Tibial artery (tissue), 4 donors: ENCODE measurements at regions not wholly inside any gene's neighbourhood (a gene's known extent, or its start where the extent isn't known, plus 50 kb on each side); places are given as distances from the start of the nearest gene placed in this dataset.

Experiments used
- DNase-seq, 2 donors: peaks; one replicate each; pipeline ENCODE4 v3.0.0-alpha.2; 2019
- H3K27ac ChIP-seq, 2 donors: fragments of 200-600 bp; sonication (generic) in 1 of 2; 1 replicate in 1 of 2; 2 replicates in 1 of 2; pipeline ENCODE4 v1.5.1; 2018 to 2019; ENCODE audit warnings: mild to moderate bottlenecking in 1 of 2
- H3K27me3 ChIP-seq, 2 donors: fragments of 200-600 bp; sonication (generic) in 1 of 2; one replicate each; pipeline versions ENCODE4 v1.5.1 to v1.6.0; 2016 to 2019
- H3K36me3 ChIP-seq, 3 donors: fragments of 200-600 bp; sonication (generic) in 2 of 3; one replicate each; pipeline ENCODE4 v1.5.1; 2016 to 2019; ENCODE audit warnings: mild to moderate bottlenecking in 2 of 3
- H3K4me1 ChIP-seq, 4 donors: fragments of 200-600 bp; sonication (generic) in 2 of 4; 1 replicate in 3 of 4; 2 replicates in 1 of 4; pipeline ENCODE4 v1.5.1; 2016 to 2019
- H3K4me3 ChIP-seq, 2 donors: fragments of 200-600 bp; sonication (generic) in 1 of 2; 1 replicate in 1 of 2; 2 replicates in 1 of 2; pipeline ENCODE4 v1.5.1; 2018 to 2019; ENCODE audit warnings: mild to moderate bottlenecking in 2 of 2
- H3K9me3 ChIP-seq, 3 donors: fragments of 200-600 bp; sonication (generic) in 1 of 3; one replicate each; pipeline ENCODE4 v1.5.1; 2016 to 2019
- CTCF ChIP-seq, 2 experiments: fragments of 200-600 bp in 1 of 2; fragments of 450-650 bp in 1 of 2; IDR thresholded peaks; one replicate each; pipeline ENCODE4 v1.5.1; 2017 to 2019; ENCODE audit warnings: antibody characterized with exemption in 2 of 2, mild to moderate bottlenecking in 1 of 2, moderate library complexity in 1 of 2
- intact Hi-C: fragments of 100-400 bp; cut with DNase I; formaldehyde crosslinking; loops from one replicate; pipeline ENCODE4 v1.15.0; 2023; ENCODE audit warnings: low total_unique reads

- intact Hi-C loops = no loop called here
- DNase-seq = peak in 1 of 2 donors; percentile 42
- no peaks in the 10 kb centered on the region for H3K4me1 ChIP-seq
- H3K36me3 ChIP-seq = no peaks in the 10 kb centered on the region
- no peak overlapping the region for H3K27ac ChIP-seq
- TF ChIP-seq CTCF (IDR thresholded peaks at IDR 0.05) = no peak
- no peak overlapping the region for H3K4me3 ChIP-seq
- peaks cover 0 to 5% of the 10 kb centered on the region in 2 donors for H3K27me3 ChIP-seq
- H3K9me3 ChIP-seq = no peaks in the 10 kb centered on the region
These were observed 1454.0 kb downstream of the BRD1 start for GRCh38 chr22:48373626-48374173.

- intact Hi-C loops = no loop called here
- H3K9me3 ChIP-seq = no peaks in the 10 kb centered on the region
- no peak for TF ChIP-seq CTCF (IDR thresholded peaks at IDR 0.05)
- peaks cover 0 to 7% of the 10 kb centered on the region in 2 donors for H3K27me3 ChIP-seq
- no peak overlapping the region for H3K27ac ChIP-seq
- DNase-seq = peak in 1 of 2 donors; percentile 28
- no peak overlapping the region for H3K4me3 ChIP-seq
- H3K4me1 ChIP-seq = no peaks in the 10 kb centered on the region
- no peaks in the 10 kb centered on the region for H3K36me3 ChIP-seq
These were observed 1455.3 kb downstream of the BRD1 start for GRCh38 chr22:48372390-48372789.

DNA sequence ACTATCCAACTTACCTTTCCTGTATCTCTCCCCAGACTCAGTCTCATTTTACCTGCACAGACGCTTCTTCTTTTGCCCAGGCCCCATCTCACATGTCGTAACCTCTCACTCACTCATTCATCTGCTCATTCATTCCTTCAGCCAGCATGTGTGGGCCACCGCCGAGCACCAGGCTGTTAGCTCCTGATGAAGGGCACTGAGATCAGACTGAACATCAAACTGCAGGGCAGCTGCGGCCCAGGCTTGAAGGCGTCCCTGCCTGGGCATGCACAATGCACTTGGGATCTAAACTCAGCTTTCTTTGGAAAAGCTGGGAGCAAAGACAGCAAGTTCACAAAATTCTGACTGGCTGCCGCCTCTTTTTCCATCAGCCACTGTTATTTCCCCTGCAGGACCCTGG lies 1456.3 kb downstream of the BRD1 start:
- no peak overlapping the region for H3K27ac ChIP-seq
- no peaks in the 10 kb centered on the region for H3K4me1 ChIP-seq
- TF ChIP-seq CTCF (IDR thresholded peaks at IDR 0.05) = no peak
- H3K4me3 ChIP-seq = no peak overlapping the region
- intact Hi-C loops = no loop called here
- peaks cover 0 to 7% of the 10 kb centered on the region in 2 donors for H3K27me3 ChIP-seq
- H3K9me3 ChIP-seq = no peaks in the 10 kb centered on the region
- DNase-seq = peak in 1 of 2 donors; percentile 28
- H3K36me3 ChIP-seq = no peaks in the 10 kb centered on the region

- peak in 1 of 2 donors; percentile 33 for DNase-seq
- Histone ChIP-seq H3K27ac (no peak overlapping the region), H3K27me3 (peaks cover 0 to 7% of the 10 kb centered on the region in 2 donors), H3K4me3 (no peak overlapping the region), H3K9me3 (no peaks in the 10 kb centered on the region), H3K4me1 (no peaks in the 10 kb centered on the region), H3K36me3 (no peaks in the 10 kb centered on the region)
- no peak for TF ChIP-seq CTCF (IDR thresholded peaks at IDR 0.05)
- intact Hi-C loops = no loop called here
These were observed 1457.0 kb downstream of the BRD1 start for GRCh38 chr22:48370508-48371325.

GRCh38 chr22:48369789-48370507 lies 1457.7 kb downstream of the BRD1 start:
- Histone ChIP-seq H3K9me3 (no peaks in the 10 kb centered on the region), H3K36me3 (no peaks in the 10 kb centered on the region), H3K4me1 (no peaks in the 10 kb centered on the region), H3K27ac (no peak overlapping the region), H3K27me3 (peaks cover 0 to 7% of the 10 kb centered on the region in 2 donors), H3K4me3 (no peak overlapping the region)
- peak in 1 of 2 donors; percentile 37 for DNase-seq
- intact Hi-C loops = no loop called here
- TF ChIP-seq CTCF (IDR thresholded peaks at IDR 0.05) = no peak
